Cardiac fibroblast (primary cell): ENCODE measurements at regions not wholly inside any gene's neighbourhood (a gene's known extent, or its start where the extent isn't known, plus 50 kb on each side); places are given as distances from the start of the nearest gene placed in this dataset.

Experiments used
- DNase-seq, 2 donors: peaks; one replicate each; pipeline versions ENCODE4 v3.0.0 to v3.0.0-alpha.2; 2010; ENCODE audit warnings: low read depth in 2 of 2
- H3K4me3 ChIP-seq, 2 donors: replicated peaks in 1 of 2; 1 replicate in 1 of 2; 2 replicates in 1 of 2; pipeline ENCODE4 v1.5.1; 2011; ENCODE audit warnings: low read depth in 2 of 2, low read length in 2 of 2, mild to moderate bottlenecking in 2 of 2, moderate library complexity in 1 of 2
- TF ChIP-seq, protein P1 (sequence below): IDR thresholded peaks from one replicate; pipeline ENCODE4 v1.5.1; 2011; ENCODE audit warnings: low read depth, mild to moderate bottlenecking, low read length, inconsistent platforms

DNA sequence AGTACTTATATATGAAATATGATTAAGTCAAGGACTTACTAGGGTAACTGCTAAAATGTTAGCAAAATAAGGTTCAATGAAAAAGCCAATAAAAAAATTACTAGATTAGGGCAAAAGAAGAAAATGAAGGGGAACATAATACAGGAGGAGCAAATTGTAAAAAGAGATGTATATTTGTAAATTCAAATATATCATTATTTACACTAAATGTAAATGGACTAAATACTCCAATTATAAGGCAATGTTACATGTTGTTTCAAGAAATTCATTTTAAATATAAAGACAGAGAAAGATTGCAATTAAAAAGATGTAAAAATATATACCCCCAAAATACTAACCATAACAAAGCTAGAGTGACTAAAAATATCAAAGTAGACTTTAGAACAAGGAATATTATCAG is 134.1 kb downstream of the EFHB start:
- DNase-seq: no peak
- no peak overlapping the region for H3K4me3 ChIP-seq
- TF ChIP-seq, protein P1, sequence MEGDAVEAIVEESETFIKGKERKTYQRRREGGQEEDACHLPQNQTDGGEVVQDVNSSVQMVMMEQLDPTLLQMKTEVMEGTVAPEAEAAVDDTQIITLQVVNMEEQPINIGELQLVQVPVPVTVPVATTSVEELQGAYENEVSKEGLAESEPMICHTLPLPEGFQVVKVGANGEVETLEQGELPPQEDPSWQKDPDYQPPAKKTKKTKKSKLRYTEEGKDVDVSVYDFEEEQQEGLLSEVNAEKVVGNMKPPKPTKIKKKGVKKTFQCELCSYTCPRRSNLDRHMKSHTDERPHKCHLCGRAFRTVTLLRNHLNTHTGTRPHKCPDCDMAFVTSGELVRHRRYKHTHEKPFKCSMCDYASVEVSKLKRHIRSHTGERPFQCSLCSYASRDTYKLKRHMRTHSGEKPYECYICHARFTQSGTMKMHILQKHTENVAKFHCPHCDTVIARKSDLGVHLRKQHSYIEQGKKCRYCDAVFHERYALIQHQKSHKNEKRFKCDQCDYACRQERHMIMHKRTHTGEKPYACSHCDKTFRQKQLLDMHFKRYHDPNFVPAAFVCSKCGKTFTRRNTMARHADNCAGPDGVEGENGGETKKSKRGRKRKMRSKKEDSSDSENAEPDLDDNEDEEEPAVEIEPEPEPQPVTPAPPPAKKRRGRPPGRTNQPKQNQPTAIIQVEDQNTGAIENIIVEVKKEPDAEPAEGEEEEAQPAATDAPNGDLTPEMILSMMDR: no peak

DNA sequence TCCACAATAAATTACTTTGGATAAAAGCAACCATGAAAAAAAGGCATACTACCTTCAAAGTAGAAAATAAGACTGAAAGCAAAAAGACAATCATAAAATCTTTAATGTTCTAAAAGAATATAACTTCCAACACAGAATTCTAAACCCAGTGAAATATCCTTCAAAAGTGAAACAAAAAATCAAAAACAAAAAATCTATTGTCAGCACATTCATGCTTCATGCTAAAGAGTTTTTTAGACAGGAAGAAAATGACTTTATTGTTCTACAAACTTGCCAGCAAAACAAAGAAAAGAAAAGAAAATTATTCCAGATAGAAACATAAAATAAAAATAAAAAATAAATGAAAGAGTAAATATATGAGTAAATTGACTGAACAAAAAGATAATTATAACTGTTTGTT is 134.9 kb downstream of the EFHB start:
- TF ChIP-seq, protein P1: no peak
- no peak for DNase-seq
- H3K4me3 ChIP-seq: no peak overlapping the region

DNA sequence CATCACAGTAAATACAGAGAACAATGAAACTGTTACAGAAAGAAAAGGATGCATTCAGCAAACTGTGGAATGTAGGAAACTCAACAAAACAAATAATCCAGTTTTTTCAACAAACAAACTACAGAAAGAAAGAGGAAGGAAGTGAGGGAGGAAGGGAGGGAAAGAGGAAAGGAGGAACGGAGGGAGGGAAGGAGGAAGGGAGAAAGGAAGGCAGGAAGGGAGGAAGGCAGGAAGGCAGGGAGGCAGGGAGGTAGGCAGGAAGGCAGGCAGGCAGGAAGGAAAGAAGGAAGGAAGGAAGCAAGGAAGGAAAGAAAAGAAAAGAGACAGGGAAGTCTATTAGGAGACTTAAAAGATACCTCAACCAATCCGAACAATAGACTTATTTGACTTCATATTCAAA is 135.7 kb downstream of the EFHB start:
- TF ChIP-seq, protein P1: no peak

DNA sequence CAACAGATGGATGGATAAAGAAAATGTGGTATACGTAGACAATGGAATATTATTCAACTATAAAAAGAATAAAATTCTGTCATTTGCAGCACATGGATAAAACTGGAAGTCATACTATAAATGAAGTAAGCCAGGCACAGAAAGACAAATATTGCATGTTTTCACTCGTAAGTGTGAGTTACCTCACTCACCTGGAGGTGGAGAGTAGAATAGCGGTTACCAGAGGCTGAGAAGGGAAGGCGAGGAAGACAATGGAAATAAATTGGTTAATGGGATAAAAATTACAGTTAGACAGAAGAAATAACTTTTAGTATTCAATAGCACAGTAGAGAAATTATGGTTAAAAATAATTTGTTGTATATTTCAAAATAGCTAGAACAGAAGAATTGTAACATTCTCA is 141.6 kb downstream of the EFHB start:
- no peak for DNase-seq
- TF ChIP-seq, protein P1: no peak
- H3K4me3 ChIP-seq: no peak overlapping the region

More for the DNA sequence above, 135.7 kb downstream of the EFHB start:
- no peak for DNase-seq
- H3K4me3 ChIP-seq: no peak overlapping the region

DNA sequence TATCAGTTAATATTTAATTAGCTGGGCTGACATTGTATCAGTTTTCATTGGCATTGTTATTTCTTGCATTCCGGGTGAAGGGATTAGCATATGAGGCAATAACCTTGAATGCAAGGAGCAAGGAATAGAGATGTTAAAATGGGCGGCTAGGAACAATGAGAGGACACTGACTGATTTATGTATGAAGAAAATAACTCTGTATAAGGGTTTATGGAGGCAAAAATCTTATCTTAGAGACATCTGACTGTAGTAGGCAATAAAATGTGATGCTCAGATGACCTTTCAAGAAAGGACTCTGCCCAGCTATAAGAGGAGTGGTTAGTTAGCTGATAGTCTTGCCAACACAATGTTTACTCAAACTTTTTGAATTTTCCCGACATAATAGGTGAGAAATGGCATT is 158.3 kb downstream of the EFHB start:
- TF ChIP-seq, protein P1: no peak

DNA sequence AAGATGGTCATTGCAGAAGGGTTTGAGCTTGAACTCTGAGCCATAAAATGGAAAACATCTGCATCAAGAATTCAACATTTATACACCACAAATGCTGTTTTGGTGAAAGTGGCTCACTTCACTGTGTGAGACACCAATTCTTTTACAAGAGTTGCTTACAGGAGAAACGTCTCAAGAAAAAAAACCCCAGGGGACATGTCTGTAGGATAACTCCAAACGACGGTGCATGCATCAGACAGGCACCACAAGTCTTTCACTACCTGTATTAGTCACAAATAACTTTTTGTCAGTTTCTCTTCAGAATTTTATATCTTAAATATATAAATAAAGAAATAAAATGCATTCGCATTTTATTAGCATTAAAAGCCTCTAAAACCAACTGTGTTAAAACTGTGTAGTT is 164.3 kb downstream of the EFHB start:
- no peak overlapping the region for H3K4me3 ChIP-seq
- no peak for DNase-seq
- TF ChIP-seq, protein P1: no peak

More for the DNA sequence above, 158.3 kb downstream of the EFHB start:
- no peak overlapping the region for H3K4me3 ChIP-seq
- no peak for DNase-seq

DNA sequence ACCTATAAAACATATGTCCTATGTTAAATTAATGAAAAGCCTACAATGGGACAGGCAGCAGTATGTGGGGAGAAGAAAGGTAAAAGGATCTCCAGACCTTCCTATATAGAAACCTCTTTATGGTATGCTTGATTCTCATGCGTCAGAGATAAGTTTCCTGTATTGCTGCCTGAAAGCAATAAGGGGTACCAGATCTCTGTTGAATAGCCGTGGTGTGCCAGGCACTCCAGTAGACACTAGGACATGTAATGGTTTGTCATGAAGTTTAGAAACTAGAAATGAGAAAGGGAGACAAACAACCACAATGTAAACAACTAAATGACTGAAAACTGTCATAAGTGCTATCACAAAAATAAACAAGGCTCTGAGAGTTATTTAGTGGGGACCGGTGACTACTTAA is 168.1 kb downstream of the EFHB start:
- DNase-seq: no peak
- TF ChIP-seq, protein P1: no peak
- no peak overlapping the region for H3K4me3 ChIP-seq
